ENCODE measurements at regions not wholly inside any gene's neighbourhood (a gene's known extent, or its start where the extent isn't known, plus 50 kb on each side); places are given as distances from the start of the nearest gene placed in this dataset.

DNA sequence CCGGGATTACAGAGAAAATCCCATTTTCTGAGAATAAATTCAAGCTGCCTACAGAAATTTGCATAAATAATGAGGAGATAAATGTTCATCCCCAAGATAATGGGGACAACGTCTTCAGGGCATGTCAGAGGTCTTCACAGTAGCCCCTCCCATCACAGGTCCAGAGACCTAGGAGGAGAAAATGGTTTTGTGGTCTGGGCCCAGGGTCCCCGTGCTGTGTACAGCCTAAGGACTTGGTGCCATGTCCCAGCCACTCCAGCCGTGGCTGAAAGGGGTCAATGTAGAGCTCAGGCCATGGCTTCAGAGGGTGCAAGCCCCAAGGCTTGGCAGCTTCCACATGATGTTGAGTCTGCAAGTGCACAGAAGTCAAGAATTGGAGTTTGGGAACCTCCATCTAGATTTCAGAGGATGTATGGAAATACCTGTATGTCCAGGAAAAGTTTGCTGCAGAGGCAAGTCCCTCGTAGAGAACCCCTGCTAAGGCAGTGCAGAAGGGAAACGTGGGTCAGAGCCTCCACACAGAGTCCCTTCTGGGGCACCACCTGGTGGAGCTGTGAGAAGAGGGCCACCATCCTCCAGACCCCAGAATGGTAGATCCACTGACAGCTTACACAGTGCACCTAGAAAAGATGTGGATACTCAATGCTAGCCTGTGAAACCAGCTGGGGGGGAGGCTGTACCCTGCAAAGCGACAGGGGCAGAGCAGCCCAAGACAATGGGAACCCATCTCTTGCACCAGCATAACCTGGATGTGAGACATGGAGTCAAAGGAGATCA lies 176.3 kb downstream of the RASSF9 start:
- H3K36me3 ChIP-seq (ENCODE audit: low read depth) = no peaks in the 10 kb centered on the region
- no peak overlapping the region for H3K4me3 ChIP-seq
- no peaks in the 10 kb centered on the region for H3K27me3 ChIP-seq (replicated peaks; ENCODE audit: insufficient read depth)
- H3F3A ChIP-seq (ENCODE audit: insufficient read depth) = no peaks in the 10 kb centered on the region
- H3K9ac ChIP-seq = no peak overlapping the region
- H3K4me1 ChIP-seq (ENCODE audit: insufficient read depth) = no peaks in the 10 kb centered on the region
- in situ Hi-C loops (cut with MboI) = no loop called here
- H4K20me1 ChIP-seq (ENCODE audit: insufficient read depth) = no peaks in the 10 kb centered on the region
- TF ChIP-seq EZH2 (IDR thresholded peaks at IDR 0.05; ENCODE audit: insufficient read depth, poor library complexity, severe bottlenecking) = no peak
- no peak for TF ChIP-seq EZH2phosphoT487 (IDR thresholded peaks at IDR 0.05; ENCODE audit: insufficient read depth, low read depth)
- WGBS, 2 experiments (ENCODE audit: low coverage in 1 of 2, low lambda C conversion rate in 2 of 2, missing lambda C conversion rate in 2 of 2) = 38 to 42% methylated on average over 7 of the region's 7 CpGs
- no peaks in the 10 kb centered on the region for H3K9me2 ChIP-seq (ENCODE audit: insufficient read depth)
- no peak overlapping the region for H2AFZ ChIP-seq
- no peak for DNase-seq
- no peak overlapping the region for H3K27ac ChIP-seq
- no peaks in the 10 kb centered on the region for H3K79me2 ChIP-seq (ENCODE audit: insufficient read depth)
- no peaks in the 10 kb centered on the region for H3K9me3 ChIP-seq (ENCODE audit: low read depth)
- no peak overlapping the region for H3K4me2 ChIP-seq (ENCODE audit: unreplicated experiment)

- H3K9me2 ChIP-seq (ENCODE audit: insufficient read depth) = no peaks in the 10 kb centered on the region
- no peak overlapping the region for H3K4me2 ChIP-seq (ENCODE audit: unreplicated experiment)
- no peaks in the 10 kb centered on the region for H4K20me1 ChIP-seq (ENCODE audit: insufficient read depth)
- no peak overlapping the region for H2AFZ ChIP-seq
- no peaks in the 10 kb centered on the region for H3K27me3 ChIP-seq (replicated peaks; ENCODE audit: insufficient read depth)
- H3K36me3 ChIP-seq (ENCODE audit: low read depth) = no peaks in the 10 kb centered on the region
- H3F3A ChIP-seq (ENCODE audit: insufficient read depth) = no peaks in the 10 kb centered on the region
- no peak for TF ChIP-seq EZH2 (IDR thresholded peaks at IDR 0.05; ENCODE audit: insufficient read depth, poor library complexity, severe bottlenecking)
- TF ChIP-seq EZH2phosphoT487 (IDR thresholded peaks at IDR 0.05; ENCODE audit: insufficient read depth, low read depth) = no peak
- in situ Hi-C loops (cut with MboI) = no loop called here
- no peak overlapping the region for H3K27ac ChIP-seq
- no peaks in the 10 kb centered on the region for H3K79me2 ChIP-seq (ENCODE audit: insufficient read depth)
- WGBS, 2 experiments (ENCODE audit: low coverage in 1 of 2, low lambda C conversion rate in 2 of 2, missing lambda C conversion rate in 2 of 2) = 75 to 80% methylated on average over 4 of the region's 4 CpGs
- H3K9me3 ChIP-seq (ENCODE audit: low read depth) = no peaks in the 10 kb centered on the region
- no peak overlapping the region for H3K4me3 ChIP-seq
- no peak overlapping the region for H3K9ac ChIP-seq
- no peaks in the 10 kb centered on the region for H3K4me1 ChIP-seq (ENCODE audit: insufficient read depth)
- DNase-seq = no peak
Observed at GRCh38 chr12:85661461-85662206, 174.6 kb downstream of the RASSF9 start.

DNA sequence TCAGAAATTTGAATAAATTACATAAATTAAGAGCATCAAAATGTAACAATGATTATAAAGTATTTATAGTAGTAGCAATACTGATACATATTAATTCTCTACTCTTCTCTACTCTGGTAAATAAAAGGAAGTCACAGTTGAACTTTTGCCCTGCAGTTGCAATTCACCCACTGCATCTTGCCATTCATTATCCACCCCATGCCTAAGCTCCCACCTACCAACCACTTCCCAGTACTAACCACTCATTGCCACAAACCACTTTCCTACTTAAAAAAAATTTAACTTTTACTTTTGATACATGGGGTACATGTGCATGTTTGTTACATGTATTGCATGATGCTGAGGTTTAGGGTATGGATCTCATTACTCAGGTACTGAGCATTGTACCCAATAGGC lies 174.0 kb downstream of the RASSF9 start:
- Histone ChIP-seq H3K4me1 (ENCODE audit: insufficient read depth) (no peaks in the 10 kb centered on the region), H3K4me3 (no peak overlapping the region), H2AFZ (no peak overlapping the region), H3K36me3 (ENCODE audit: low read depth) (no peaks in the 10 kb centered on the region), H3K9me2 (ENCODE audit: insufficient read depth) (no peaks in the 10 kb centered on the region), H4K20me1 (ENCODE audit: insufficient read depth) (no peaks in the 10 kb centered on the region), H3K9ac (no peak overlapping the region), H3K4me2 (ENCODE audit: unreplicated experiment) (no peak overlapping the region), H3K9me3 (ENCODE audit: low read depth) (no peaks in the 10 kb centered on the region), H3K27me3 (replicated peaks; ENCODE audit: insufficient read depth) (no peaks in the 10 kb centered on the region), H3K79me2 (ENCODE audit: insufficient read depth) (no peaks in the 10 kb centered on the region), H3K27ac (no peak overlapping the region), H3F3A (ENCODE audit: insufficient read depth) (no peaks in the 10 kb centered on the region)
- in situ Hi-C loops (cut with MboI) = no loop called here
- TF ChIP-seq EZH2phosphoT487 (IDR thresholded peaks at IDR 0.05; ENCODE audit: insufficient read depth, low read depth) (no peak), EZH2 (IDR thresholded peaks at IDR 0.05; ENCODE audit: insufficient read depth, poor library complexity, severe bottlenecking) (no peak)
- no peak for DNase-seq

DNA sequence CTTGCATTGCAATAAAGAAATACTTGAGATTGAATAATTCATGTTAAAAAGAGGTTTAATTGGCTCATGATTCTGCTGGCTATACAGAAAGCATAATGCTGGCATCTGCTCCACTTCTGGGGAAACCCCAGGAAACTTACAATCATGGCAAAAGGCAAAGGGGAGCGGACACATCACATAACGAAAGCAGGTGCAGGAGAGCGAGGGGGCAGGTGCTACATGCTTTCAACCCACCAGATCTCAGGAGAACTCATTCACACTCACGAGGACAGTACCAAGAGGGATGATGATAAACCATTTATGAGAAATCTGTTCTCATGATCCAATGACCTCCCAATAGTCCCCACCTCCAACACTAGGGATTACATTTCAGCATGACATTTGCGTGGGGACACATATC lies 172.6 kb downstream of the RASSF9 start:
- Histone ChIP-seq H3K9me3 (ENCODE audit: low read depth) (no peaks in the 10 kb centered on the region), H3K4me3 (no peak overlapping the region), H3K9me2 (ENCODE audit: insufficient read depth) (no peaks in the 10 kb centered on the region), H3K27ac (no peak overlapping the region), H3F3A (ENCODE audit: insufficient read depth) (no peaks in the 10 kb centered on the region), H3K79me2 (ENCODE audit: insufficient read depth) (no peaks in the 10 kb centered on the region), H3K4me2 (ENCODE audit: unreplicated experiment) (no peak overlapping the region), H4K20me1 (ENCODE audit: insufficient read depth) (no peaks in the 10 kb centered on the region), H2AFZ (no peak overlapping the region), H3K36me3 (ENCODE audit: low read depth) (no peaks in the 10 kb centered on the region), H3K27me3 (replicated peaks; ENCODE audit: insufficient read depth) (no peaks in the 10 kb centered on the region), H3K4me1 (ENCODE audit: insufficient read depth) (no peaks in the 10 kb centered on the region), H3K9ac (no peak overlapping the region)
- in situ Hi-C loops (cut with MboI) = no loop called here
- no peak for DNase-seq
- TF ChIP-seq EZH2phosphoT487 (IDR thresholded peaks at IDR 0.05; ENCODE audit: insufficient read depth, low read depth) = no peak
- TF ChIP-seq EZH2 (IDR thresholded peaks at IDR 0.05; ENCODE audit: insufficient read depth, poor library complexity, severe bottlenecking) = no peak
- WGBS, 2 experiments (ENCODE audit: low coverage in 1 of 2, low lambda C conversion rate in 2 of 2, missing lambda C conversion rate in 2 of 2) = 67 to 72% methylated on average over 5 of the region's 5 CpGs

All from GM23248 (cell line).